Endothelial cell of umbilical vein (primary cell): ENCODE measurements at regions not wholly inside any gene's neighbourhood (a gene's known extent, or its start where the extent isn't known, plus 50 kb on each side); places are given as distances from the start of the nearest gene placed in this dataset.

ENCODE experiments used
- BruUV-seq: library from RNA; stranded (reverse); fragments of 400-500 nt; replicated peaks from 2 replicates; lab custom pipeline; 2021; lab: Mats Ljungman, UMichigan
- CTCF ChIA-PET: fragments of 300-600, 350-600 bp; sonication (Branson Sonifier 250); formaldehyde crosslinking; loops from one replicate; lab custom pipeline; 2021; ENCODE audit warnings: antibody characterized with exemption, inconsistent platforms; lab: Charles Lee
- POLR2A ChIA-PET: fragments of 300-600, 350-600 bp; sonication (Branson Sonifier 250); formaldehyde crosslinking; loops from one replicate; lab custom pipeline; 2021; ENCODE audit warnings: antibody characterized with exemption, inconsistent platforms; lab: Charles Lee
- DNase-seq: peaks from one replicate; pipeline ENCODE4 v3.0.0-alpha.2; 2011; ENCODE audit warnings: low read depth, low spot score
- FAIRE-seq: peaks from 2 replicates; lab custom pipeline; 2011; peaks lifted over from hg19 to GRCh38; lab: Jason Lieb, UNC
- H2AFZ ChIP-seq: 2 replicates; pipeline ENCODE4 v1.6.0; 2012; ENCODE audit warnings: low read depth, low read length, control low read depth, inconsistent platforms
- H3K27ac ChIP-seq: 2 replicates; pipeline ENCODE4 v1.5.1; 2011; ENCODE audit warnings: low read depth, mild to moderate bottlenecking, control low read depth, low read length, moderate library complexity; ENCODE audit not compliant: insufficient read depth
- H3K27me3 ChIP-seq, 2 experiments: 2 replicates each; pipeline versions ENCODE4 v1.6.0 to v1.6.1; 2011; ENCODE audit warnings: low read length in 2 of 2, mixed read lengths in 1 of 2; ENCODE audit not compliant: control insufficient read depth in 2 of 2, insufficient read depth in 2 of 2
- H3K36me3 ChIP-seq, 2 experiments: 2 replicates in 1 of 2; 3 replicates in 1 of 2; pipeline ENCODE4 v1.5.1; 2011; ENCODE audit warnings: low read length in 2 of 2, mild to moderate bottlenecking in 1 of 2, moderate library complexity in 1 of 2; ENCODE audit not compliant: control insufficient read depth in 2 of 2, insufficient read depth in 2 of 2; ENCODE audit errors: extremely low read depth in 1 of 2
- H3K4me1 ChIP-seq: 3 replicates; pipeline ENCODE4 v1.5.1; 2011; ENCODE audit warnings: mild to moderate bottlenecking, low read length; ENCODE audit not compliant: control insufficient read depth, insufficient read depth; ENCODE audit errors: extremely low read depth
- H3K4me2 ChIP-seq: 2 replicates; pipeline ENCODE4 v1.6.1; 2011; ENCODE audit warnings: low read length, control low read depth, mixed read lengths; ENCODE audit not compliant: insufficient read depth
- H3K4me3 ChIP-seq, 3 experiments: fragments of 200-600 bp in 1 of 3; sonication (generic), shearing (Covaris generic) in 1 of 3; replicated peaks in 1 of 3; 2 replicates each; pipeline ENCODE4 v1.5.1; 2011 to 2016; ENCODE audit warnings: control low read depth in 3 of 3, low read length in 3 of 3, mild to moderate bottlenecking in 2 of 3, inconsistent platforms in 1 of 3, low read depth in 1 of 3, moderate library complexity in 1 of 3; ENCODE audit not compliant: insufficient read depth in 1 of 3
- H3K79me2 ChIP-seq: 2 replicates; pipeline ENCODE4 v1.6.0; 2012; ENCODE audit warnings: low read length, inconsistent platforms; ENCODE audit not compliant: control insufficient read depth, insufficient read depth
- H3K9ac ChIP-seq: replicated peaks from 2 replicates; pipeline ENCODE3; 2011; ENCODE audit warnings: low read length, control low read depth; ENCODE audit not compliant: insufficient read depth; ENCODE audit errors: extremely low read depth
- H3K9me1 ChIP-seq: replicated peaks from 3 replicates; pipeline ENCODE4 v1.6.0; 2011; ENCODE audit warnings: mild to moderate bottlenecking, low read length; ENCODE audit not compliant: control insufficient read depth, insufficient read depth; ENCODE audit errors: extremely low read depth
- H3K9me3 ChIP-seq: replicated peaks from 2 replicates; pipeline ENCODE4 v1.5.1; 2012; ENCODE audit warnings: low read length, inconsistent platforms; ENCODE audit not compliant: control insufficient read depth, insufficient read depth
- H4K20me1 ChIP-seq: replicated peaks from 2 replicates; pipeline ENCODE3; 2011; ENCODE audit warnings: mild to moderate bottlenecking, low read length; ENCODE audit not compliant: control insufficient read depth, insufficient read depth; ENCODE audit errors: extremely low read depth
- EZH2 ChIP-seq: IDR thresholded peaks from 2 replicates; pipeline ENCODE4 v1.6.1; 2012; ENCODE audit warnings: borderline replicate concordance, low read depth, mild to moderate bottlenecking, moderate library complexity, low read length, inconsistent platforms; ENCODE audit not compliant: severe bottlenecking
- FOS ChIP-seq: IDR thresholded peaks from 2 replicates; pipeline ENCODE4 v1.6.1; 2011; ENCODE audit warnings: mild to moderate bottlenecking, low read length, moderate library complexity, borderline replicate concordance; ENCODE audit not compliant: insufficient read depth
- GATA2 ChIP-seq: IDR thresholded peaks from 2 replicates; pipeline ENCODE4 v1.7.0; 2011; ENCODE audit warnings: low read depth, mild to moderate bottlenecking, moderate library complexity, mixed read lengths, low read length; ENCODE audit not compliant: insufficient read length, insufficient read depth
- JUN ChIP-seq: IDR thresholded peaks from 2 replicates; pipeline ENCODE4 v1.6.1; 2011; ENCODE audit warnings: borderline replicate concordance, low read depth; ENCODE audit not compliant: insufficient read length, insufficient read depth
- MYC ChIP-seq: IDR thresholded peaks from one replicate; pipeline ENCODE4 v1.6.1; 2011; ENCODE audit warnings: mild to moderate bottlenecking, low read depth, low read length
- POLR2A ChIP-seq: IDR thresholded peaks from 2 replicates; pipeline ENCODE4 v1.6.1; 2012; ENCODE audit warnings: low read depth, mild to moderate bottlenecking, control low read depth, low read length
- POLR2AphosphoS5 ChIP-seq: IDR thresholded peaks from 2 replicates; pipeline ENCODE4 v1.6.1; 2012; ENCODE audit warnings: low read depth, mild to moderate bottlenecking, control low read depth, low read length, moderate library complexity; ENCODE audit not compliant: insufficient read depth
- dilution Hi-C: fragments of 300-500 bp; cut with MboI; formaldehyde crosslinking; loops from one replicate; pipeline ENCODE4 v1.15.0; 2019; ENCODE audit warnings: low sequenced_read_pairs; ENCODE audit not compliant: extremely low pct_ligation_motif_present
- intact Hi-C: fragments of 100-400 bp; cut with micrococcal nuclease; formaldehyde crosslinking; loops from one replicate; pipeline ENCODE4 v1.10.0; 2022
- TF ChIP-seq, protein P1 (sequence below), 2 donors: IDR thresholded peaks; 1 replicate in 1 of 2; 2 replicates in 1 of 2; pipeline ENCODE4 v1.5.1; 2011; ENCODE audit warnings: low read length in 2 of 2, mild to moderate bottlenecking in 2 of 2, moderate library complexity in 2 of 2, control low read depth in 1 of 2, inconsistent platforms in 1 of 2, low read depth in 1 of 2; ENCODE audit not compliant: insufficient read depth in 1 of 2; ENCODE audit errors: extremely low read depth in 1 of 2
- TF ChIP-seq, protein P2 (sequence below): IDR thresholded peaks from 2 replicates; pipeline ENCODE4 v1.6.1; 2011; ENCODE audit not compliant: insufficient read depth, insufficient read length

DNA sequence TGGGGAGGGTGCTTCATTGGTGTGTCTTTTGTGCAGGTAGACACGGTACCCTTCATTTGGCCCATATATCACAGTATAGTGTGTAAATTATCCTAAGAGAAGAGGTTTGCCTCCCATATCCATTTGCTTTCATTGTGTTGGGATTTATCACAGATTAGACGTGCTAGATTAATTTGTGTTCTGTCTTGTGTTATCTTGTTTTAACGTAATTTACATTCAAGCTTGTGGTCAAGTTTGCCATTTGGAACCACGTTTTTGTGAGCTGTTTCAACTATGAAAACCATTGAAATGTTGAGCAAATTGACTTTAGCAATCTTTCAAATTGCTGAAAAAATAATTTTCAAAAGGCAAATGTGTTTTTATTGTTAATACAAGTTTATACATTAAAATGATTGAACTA is 1826.5 kb downstream of the SLITRK5 start:
- intact Hi-C loops = no loop called here
- no peaks in the 10 kb centered on the region for H3K9me1 ChIP-seq
- no peak overlapping the region for H3K4me3 ChIP-seq
- H3K4me2 ChIP-seq = no peak overlapping the region
- dilution Hi-C loops = no loop called here
- ChIA-PET CTCF (no interaction called here), POLR2A (no interaction called here)
- BruUV-seq = no TSS peak
- no peaks in the 10 kb centered on the region for H4K20me1 ChIP-seq
- DNase-seq (no peak), FAIRE-seq (no peak)
- no peak overlapping the region for H3K27ac ChIP-seq
- H3K4me1 ChIP-seq = no peaks in the 10 kb centered on the region
- no peaks in the 10 kb centered on the region for H3K79me2 ChIP-seq
- H3K9ac ChIP-seq = no peak overlapping the region
- no peaks in the 10 kb centered on the region for H3K36me3 ChIP-seq
- H3K27me3 ChIP-seq = no peaks in the 10 kb centered on the region
- H3K9me3 ChIP-seq = no peaks in the 10 kb centered on the region
- TF ChIP-seq, protein P1, sequence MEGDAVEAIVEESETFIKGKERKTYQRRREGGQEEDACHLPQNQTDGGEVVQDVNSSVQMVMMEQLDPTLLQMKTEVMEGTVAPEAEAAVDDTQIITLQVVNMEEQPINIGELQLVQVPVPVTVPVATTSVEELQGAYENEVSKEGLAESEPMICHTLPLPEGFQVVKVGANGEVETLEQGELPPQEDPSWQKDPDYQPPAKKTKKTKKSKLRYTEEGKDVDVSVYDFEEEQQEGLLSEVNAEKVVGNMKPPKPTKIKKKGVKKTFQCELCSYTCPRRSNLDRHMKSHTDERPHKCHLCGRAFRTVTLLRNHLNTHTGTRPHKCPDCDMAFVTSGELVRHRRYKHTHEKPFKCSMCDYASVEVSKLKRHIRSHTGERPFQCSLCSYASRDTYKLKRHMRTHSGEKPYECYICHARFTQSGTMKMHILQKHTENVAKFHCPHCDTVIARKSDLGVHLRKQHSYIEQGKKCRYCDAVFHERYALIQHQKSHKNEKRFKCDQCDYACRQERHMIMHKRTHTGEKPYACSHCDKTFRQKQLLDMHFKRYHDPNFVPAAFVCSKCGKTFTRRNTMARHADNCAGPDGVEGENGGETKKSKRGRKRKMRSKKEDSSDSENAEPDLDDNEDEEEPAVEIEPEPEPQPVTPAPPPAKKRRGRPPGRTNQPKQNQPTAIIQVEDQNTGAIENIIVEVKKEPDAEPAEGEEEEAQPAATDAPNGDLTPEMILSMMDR (IDR thresholded peaks at IDR 0.05; ENCODE audit: extremely low read depth in 1 of 2, insufficient read depth in 1 of 2, low read depth in 1 of 2, low read length in 2 of 2) = no peak
- TF ChIP-seq POLR2AphosphoS5 (no peak), JUN (no peak), FOS (no peak), GATA2 (no peak), POLR2A (no peak)
- H2AFZ ChIP-seq = no peak overlapping the region

- intact Hi-C loops = no loop called here
- Histone ChIP-seq H3K4me3 (no peak overlapping the region), H3K27ac (no peak overlapping the region), H3K79me2 (no peaks in the 10 kb centered on the region), H3K4me1 (no peaks in the 10 kb centered on the region), H2AFZ (no peak overlapping the region), H4K20me1 (no peaks in the 10 kb centered on the region), H3K9ac (no peak overlapping the region), H3K9me1 (no peaks in the 10 kb centered on the region), H3K27me3 (no peaks in the 10 kb centered on the region), H3K9me3 (no peaks in the 10 kb centered on the region), H3K4me2 (no peak overlapping the region), H3K36me3 (no peaks in the 10 kb centered on the region)
- FAIRE-seq = no peak
- no peak for DNase-seq
- ChIA-PET CTCF (no interaction called here), POLR2A (no interaction called here)
- no peak for TF ChIP-seq GATA2
- TF ChIP-seq POLR2A = no peak
- TF ChIP-seq POLR2AphosphoS5 = no peak
- TF ChIP-seq MYC = no peak
- TF ChIP-seq, protein P2, sequence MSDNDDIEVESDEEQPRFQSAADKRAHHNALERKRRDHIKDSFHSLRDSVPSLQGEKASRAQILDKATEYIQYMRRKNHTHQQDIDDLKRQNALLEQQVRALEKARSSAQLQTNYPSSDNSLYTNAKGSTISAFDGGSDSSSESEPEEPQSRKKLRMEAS = no peak
- no peak for TF ChIP-seq EZH2
- TF ChIP-seq FOS = no peak
- no peak for TF ChIP-seq JUN
- TF ChIP-seq, protein P1 (IDR thresholded peaks at IDR 0.05; ENCODE audit: extremely low read depth in 1 of 2, insufficient read depth in 1 of 2, low read depth in 1 of 2, low read length in 2 of 2) = no peak
- no TSS peak for BruUV-seq
- dilution Hi-C loops = no loop called here
Observed at GRCh38 chr13:89502286-89502685, 1831.1 kb downstream of the SLITRK5 start.
